Choroid plexus epithelial cell (primary cell): ENCODE measurements at regions not wholly inside any gene's neighbourhood (a gene's known extent, or its start where the extent isn't known, plus 50 kb on each side); places are given as distances from the start of the nearest gene placed in this dataset.

Source experiments
- DNase-seq: peaks from one replicate; pipeline ENCODE4 v3.0.0-alpha.2; 2010; ENCODE audit warnings: low read depth
- H3K4me3 ChIP-seq: 2 replicates; pipeline ENCODE4 v1.5.1; 2011; ENCODE audit warnings: low read depth, mild to moderate bottlenecking, control low read depth, low read length, moderate library complexity
- CTCF ChIP-seq: conservative IDR thresholded peaks from 2 replicates; pipeline ENCODE4 v1.5.1; 2011; ENCODE audit warnings: low read depth, mild to moderate bottlenecking, control low read depth, inconsistent platforms, low read length, moderate library complexity

GRCh38 chr1:229059671-229060539 lies 211.0 kb upstream of the RAB4A start:
- DNase-seq = peak; percentile 53
- no peak for TF ChIP-seq CTCF
- H3K4me3 ChIP-seq = no peak overlapping the region

- H3K4me3 ChIP-seq = no peak overlapping the region
- no peak for TF ChIP-seq CTCF
- DNase-seq = no peak
These were observed 208.8 kb upstream of the RAB4A start for GRCh38 chr1:229062135-229062534.

GRCh38 chr1:229063154-229063773 lies 207.6 kb upstream of the RAB4A start:
- DNase-seq = no peak
- no peak for TF ChIP-seq CTCF
- no peak overlapping the region for H3K4me3 ChIP-seq

- no peak overlapping the region for H3K4me3 ChIP-seq
- no peak for TF ChIP-seq CTCF
- DNase-seq = no peak
These were observed 206.4 kb upstream of the RAB4A start for GRCh38 chr1:229064320-229065168.

GRCh38 chr1:229065613-229066012 lies 205.3 kb upstream of the RAB4A start:
- no peak for TF ChIP-seq CTCF
- no peak for DNase-seq
- no peak overlapping the region for H3K4me3 ChIP-seq

- DNase-seq = no peak
- H3K4me3 ChIP-seq = no peak overlapping the region
- no peak for TF ChIP-seq CTCF
These were observed 204.3 kb upstream of the RAB4A start for GRCh38 chr1:229066591-229066990.
